CD4-positive, alpha-beta T cell treated with Interleukin-10 for 1 hour (primary cell): ENCODE measurements at regions not wholly inside any gene's neighbourhood (a gene's known extent, or its start where the extent isn't known, plus 50 kb on each side); places are given as distances from the start of the nearest gene placed in this dataset.
"Not testable (repeated sequence)": the region's sequence is repeated elsewhere in the genome, so short reads cannot be mapped to it uniquely, and the experiment has no call there.

Experiments
- DNase-seq: peaks from one replicate; pipeline ENCODE4 v3.0.0-alpha.2; 2020

DNA sequence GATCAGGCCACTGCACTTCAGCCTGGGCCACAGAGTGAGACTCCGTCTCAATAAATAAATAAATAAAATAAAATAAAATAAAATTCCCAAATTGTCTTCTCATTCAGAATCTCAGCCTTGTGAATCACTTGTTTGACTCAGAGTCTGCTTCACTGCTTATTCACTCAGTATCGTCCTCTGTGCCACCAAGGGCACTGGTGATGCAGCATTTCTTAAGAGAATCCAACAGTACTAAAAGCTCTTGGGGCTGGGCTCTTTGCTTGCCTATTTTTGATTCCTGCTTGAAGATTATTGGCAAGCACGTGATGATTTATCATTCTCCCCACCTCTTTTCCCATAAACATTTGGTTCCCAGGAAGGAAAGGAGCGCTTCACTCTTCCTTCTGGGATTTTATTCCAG, 54.8 kb upstream of the HMGB1 start:
- DNase-seq, result no peak

- DNase-seq, result no peak
Measured at GRCh38 chr13:30523211-30523610, 57.5 kb upstream of the HMGB1 start.

DNA sequence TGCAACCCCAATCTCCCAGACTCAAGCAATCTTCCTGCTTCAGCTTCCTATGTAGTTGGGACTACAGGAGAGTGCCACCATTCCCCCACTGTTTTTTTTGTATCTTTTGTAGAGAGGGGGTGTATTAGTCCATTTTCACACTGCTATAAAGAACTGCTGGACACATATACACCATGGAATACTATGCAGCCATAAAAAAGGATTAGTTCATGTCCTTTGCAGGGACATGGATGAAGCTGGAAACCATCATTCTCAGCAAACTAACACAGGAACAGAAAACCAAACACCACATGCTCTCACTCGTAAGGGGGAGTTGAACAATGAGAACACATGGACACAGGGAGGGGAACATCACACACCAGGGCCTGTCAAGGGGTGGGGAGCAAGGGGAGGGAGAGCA, 58.1 kb upstream of the HMGB1 start:
- not testable (repeated sequence) for DNase-seq

- peak; percentile 19 for DNase-seq
Measured at GRCh38 chr13:30525212-30525611, 59.5 kb upstream of the HMGB1 start.

GRCh38 chr13:30526612-30527495, 61.1 kb upstream of the HMGB1 start:
- DNase-seq, result no peak

- DNase-seq, result no peak
Measured at GRCh38 chr13:30529085-30529834, 63.5 kb upstream of the HMGB1 start.

GRCh38 chr13:30535046-30535445, 69.3 kb upstream of the HMGB1 start:
- DNase-seq, result no peak

DNA sequence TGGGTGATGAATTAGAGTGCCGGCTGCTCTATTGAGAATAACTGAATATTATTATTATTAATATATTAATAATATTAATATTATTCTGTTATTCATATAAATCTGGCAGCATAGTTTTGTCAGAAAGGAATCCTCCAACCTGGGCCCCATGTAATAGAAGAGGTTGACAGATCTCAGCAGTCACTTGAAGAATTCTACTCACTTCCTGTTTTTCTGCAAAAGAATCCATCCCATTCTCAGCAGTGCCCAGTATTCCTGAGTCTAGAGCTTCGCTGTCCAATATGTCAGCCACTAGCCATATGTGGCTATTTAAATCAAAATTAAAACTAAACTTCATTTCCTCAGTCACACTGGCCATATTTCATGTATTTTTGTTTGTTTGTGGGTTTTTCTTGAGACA, 72.4 kb upstream of the USPL1 start:
- no peak for DNase-seq

- DNase-seq, result not testable (repeated sequence)
Measured at GRCh38 chr13:30548046-30548445, 69.7 kb upstream of the USPL1 start.

GRCh38 chr13:30551189-30551588, 66.5 kb upstream of the USPL1 start:
- peak; percentile 46 for DNase-seq

DNA sequence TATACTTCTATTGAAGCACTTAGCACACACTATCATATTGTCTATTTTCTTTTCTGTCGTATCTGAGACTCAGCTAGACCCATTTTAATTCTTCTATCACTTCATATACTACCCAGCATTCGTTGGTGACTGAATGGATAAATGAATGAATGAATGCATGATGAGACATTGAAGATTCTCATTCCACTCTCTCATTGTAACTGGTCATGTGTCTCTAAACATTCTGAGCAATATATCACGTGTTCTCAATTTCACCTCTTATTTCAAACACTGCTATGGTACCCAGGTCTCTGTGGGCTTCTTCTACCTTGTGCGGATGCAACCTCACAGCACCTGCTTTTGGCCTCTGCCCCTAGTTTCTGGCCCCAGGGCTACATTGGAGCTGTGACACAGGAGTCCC, 65.2 kb upstream of the USPL1 start:
- DNase-seq, result no peak

GRCh38 chr13:30559274-30559673, 58.4 kb upstream of the USPL1 start:
- no peak for DNase-seq

DNA sequence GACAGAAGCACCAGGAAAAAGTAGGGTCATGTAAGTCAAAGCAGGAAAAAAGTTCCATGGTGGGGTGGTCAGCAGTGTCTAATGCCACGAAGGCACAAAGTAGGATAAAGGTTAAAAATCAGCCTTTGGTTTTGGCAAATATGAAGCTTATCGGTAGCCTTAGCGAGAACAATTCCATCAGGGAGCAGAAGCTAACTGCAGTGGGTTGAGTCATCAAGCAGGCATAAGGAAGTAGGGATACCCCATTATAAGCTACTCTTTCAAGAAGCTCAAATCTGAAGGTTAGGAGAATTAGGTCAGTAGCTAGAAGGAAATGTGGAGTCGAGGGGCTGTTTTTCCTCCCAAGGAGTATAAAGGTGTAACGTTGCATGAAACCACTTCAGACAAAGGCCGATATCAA, 57.5 kb upstream of the USPL1 start:
- DNase-seq, result no peak

- no peak for DNase-seq
Measured at GRCh38 chr13:30561511-30561910, 56.2 kb upstream of the USPL1 start.

- no peak for DNase-seq
Measured at GRCh38 chr13:30564489-30564888, 53.2 kb upstream of the USPL1 start.

DNA sequence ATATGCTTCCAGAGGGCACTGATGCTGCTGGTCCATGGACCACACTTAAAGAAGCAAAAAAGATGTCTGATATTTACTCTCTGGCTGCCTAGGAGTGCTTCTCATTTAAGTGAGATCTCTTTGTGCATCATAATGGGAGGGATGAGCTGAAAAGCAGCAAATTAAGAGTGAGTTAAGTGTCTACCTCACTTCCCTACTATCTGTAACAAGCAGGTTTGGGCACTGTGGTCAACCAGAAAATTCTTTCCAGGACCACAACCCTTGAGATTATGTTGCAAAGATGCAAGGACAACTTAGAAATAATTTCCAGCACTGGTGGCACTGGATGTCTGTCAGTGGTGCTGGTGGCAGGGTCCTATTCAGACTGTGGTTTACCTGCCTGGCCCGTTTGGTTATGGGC, 52.1 kb upstream of the USPL1 start:
- DNase-seq, result no peak

- no peak for DNase-seq
Measured at GRCh38 chr13:30567072-30567471, 50.6 kb upstream of the USPL1 start.
